Ishikawa (cell line): ENCODE measurements at regions not wholly inside any gene's neighbourhood (a gene's known extent, or its start where the extent isn't known, plus 50 kb on each side); places are given as distances from the start of the nearest gene placed in this dataset.

Experiments
- NFIC ChIP-seq: IDR thresholded peaks from 2 replicates; pipeline ENCODE4 v1.6.1; 2012
- TEAD4 ChIP-seq: IDR thresholded peaks from 2 replicates; pipeline ENCODE4 v1.6.1; 2012

GRCh38 chr5:88094403-88094802, 174.2 kb downstream of the TMEM161B start:
- TF ChIP-seq NFIC (no peak), TEAD4 (no peak)
